ENCODE measurements at regions not wholly inside any gene's neighbourhood (a gene's known extent, or its start where the extent isn't known, plus 50 kb on each side); places are given as distances from the start of the nearest gene placed in this dataset.
"Not testable (repeated sequence)": the region's sequence is repeated elsewhere in the genome, so short reads cannot be mapped to it uniquely, and the experiment has no call there.

- Histone ChIP-seq H3K27me3 (ENCODE audit: control insufficient read depth, insufficient read depth, low read length) (no peaks in the 10 kb centered on the region), H3K9me3 (ENCODE audit: control insufficient read depth, insufficient read depth, low read length) (peaks cover 2% of the 10 kb centered on the region), H3K4me1 (ENCODE audit: control insufficient read depth, insufficient read depth, low read length) (peaks cover 16% of the 10 kb centered on the region), H3K27ac (ENCODE audit: low read length) (peak overlapping the region; percentile 99), H3K36me3 (ENCODE audit: control insufficient read depth, insufficient read depth, low read length) (no peaks in the 10 kb centered on the region), H3K4me3 (ENCODE audit: low read length) (peak overlapping the region; percentile 50)
- H3K9me3 Mint-ChIP-seq = no peaks in the 10 kb centered on the region
- DNase-seq = peak in 1 of 2 donors; percentile 60
- 51% methylated on average over 5 of the region's 7 CpGs for WGBS (ENCODE audit: insufficient coverage)
- TF ChIP-seq CTCF (IDR thresholded peaks at IDR 0.05) = no peak
- peaks cover 22 to 27% of the 10 kb centered on the region in 2 donors for H3K4me1 Mint-ChIP-seq
- peak in 2 of 3 donors; percentile 29 to 35 for ATAC-seq
- peak overlapping the region; percentile 93 to 94 for H3K27ac Mint-ChIP-seq
- H3K27me3 Mint-ChIP-seq (ENCODE audit: low read depth in 2 of 2) = no peaks in the 10 kb centered on the region
- H3K4me3 Mint-ChIP-seq = peak overlapping the region; percentile 90
- H3K36me3 Mint-ChIP-seq = no peaks in the 10 kb centered on the region
- intact Hi-C loops (cut with micrococcal nuclease) = loop anchor here (2.0 to 10.0 kb wide), 2 partner anchors 104 to 1872 kb away; partner anchors contain the start of genes CHD1 and ST8SIA4
These were observed 103.6 kb upstream of the CHD1 start for GRCh38 chr5:99032234-99033013.

GRCh38 chr5:99030906-99031440 lies 102.2 kb upstream of the CHD1 start:
- no peak overlapping the region for H3K27ac Mint-ChIP-seq
- intact Hi-C loops (cut with micrococcal nuclease) = loop anchor here (10.0 kb wide), 1 partner anchor 1874 kb away; the partner anchor contains the start of gene ST8SIA4
- peaks cover 20 to 26% of the 10 kb centered on the region in 2 donors for H3K4me1 Mint-ChIP-seq
- Histone ChIP-seq H3K36me3 (ENCODE audit: control insufficient read depth, insufficient read depth, low read length) (no peaks in the 10 kb centered on the region), H3K9me3 (ENCODE audit: control insufficient read depth, insufficient read depth, low read length) (no peaks in the 10 kb centered on the region), H3K4me3 (ENCODE audit: low read length) (no peak overlapping the region), H3K27ac (ENCODE audit: low read length) (no peak overlapping the region), H3K4me1 (ENCODE audit: control insufficient read depth, insufficient read depth, low read length) (peaks cover 14% of the 10 kb centered on the region), H3K27me3 (ENCODE audit: control insufficient read depth, insufficient read depth, low read length) (no peaks in the 10 kb centered on the region)
- no peaks in the 10 kb centered on the region for H3K27me3 Mint-ChIP-seq (ENCODE audit: low read depth in 2 of 2)
- no peaks in the 10 kb centered on the region for H3K9me3 Mint-ChIP-seq
- no peak for ATAC-seq
- H3K4me3 Mint-ChIP-seq = no peak overlapping the region
- H3K36me3 Mint-ChIP-seq = no peaks in the 10 kb centered on the region
- no peak for TF ChIP-seq CTCF (IDR thresholded peaks at IDR 0.05)
- no peak for DNase-seq

- Histone ChIP-seq H3K36me3 (ENCODE audit: control insufficient read depth, insufficient read depth, low read length) (no peaks in the 10 kb centered on the region), H3K4me1 (ENCODE audit: control insufficient read depth, insufficient read depth, low read length) (peaks cover 14% of the 10 kb centered on the region)
- peaks cover 16 to 22% of the 10 kb centered on the region in 2 donors for H3K4me1 Mint-ChIP-seq
These were observed 100.4 kb upstream of the CHD1 start for GRCh38 chr5:99029172-99029571.

GRCh38 chr5:99028170-99028569 lies 99.4 kb upstream of the CHD1 start:
- H3K36me3 Mint-ChIP-seq = not testable (repeated sequence)

More at GRCh38 chr5:99029172-99029571, 100.4 kb upstream of the CHD1 start:
- intact Hi-C loops (cut with micrococcal nuclease) = no loop called here
- no peak for DNase-seq
- no peak overlapping the region for H3K27ac ChIP-seq (ENCODE audit: low read length)
- no peak overlapping the region for H3K4me3 ChIP-seq (ENCODE audit: low read length)
- H3K27ac Mint-ChIP-seq = no peak overlapping the region
- WGBS (ENCODE audit: insufficient coverage) = no CpG with 5 or more reads among the region's 1 CpG
- no peak for ATAC-seq
- H3K4me3 Mint-ChIP-seq = no peak overlapping the region
- H3K9me3 ChIP-seq (ENCODE audit: control insufficient read depth, insufficient read depth, low read length) = no peaks in the 10 kb centered on the region
- H3K36me3 Mint-ChIP-seq = no peaks in the 10 kb centered on the region
- no peak for TF ChIP-seq CTCF (IDR thresholded peaks at IDR 0.05)
- no peaks in the 10 kb centered on the region for H3K27me3 ChIP-seq (ENCODE audit: control insufficient read depth, insufficient read depth, low read length)
- H3K27me3 Mint-ChIP-seq (ENCODE audit: low read depth in 2 of 2) = no peaks in the 10 kb centered on the region
- H3K9me3 Mint-ChIP-seq = no peaks in the 10 kb centered on the region

More at GRCh38 chr5:99028170-99028569, 99.4 kb upstream of the CHD1 start:
- H3K36me3 ChIP-seq (ENCODE audit: control insufficient read depth, insufficient read depth, low read length); H3K27ac ChIP-seq (ENCODE audit: low read length); intact Hi-C loops (cut with micrococcal nuclease); H3K27me3 ChIP-seq (ENCODE audit: control insufficient read depth, insufficient read depth, low read length); H3K9me3 ChIP-seq (ENCODE audit: control insufficient read depth, insufficient read depth, low read length); H3K27me3 Mint-ChIP-seq (ENCODE audit: low read depth in 2 of 2); H3K9me3 Mint-ChIP-seq; H3K4me3 Mint-ChIP-seq; H3K4me3 ChIP-seq (ENCODE audit: low read length); ATAC-seq; DNase-seq; H3K27ac Mint-ChIP-seq: not testable (repeated sequence)
- WGBS (ENCODE audit: insufficient coverage) = 75% methylated on average over 6 of the region's 6 CpGs
- peaks cover 14% of the 10 kb centered on the region for H3K4me1 ChIP-seq (ENCODE audit: control insufficient read depth, insufficient read depth, low read length)
- H3K4me1 Mint-ChIP-seq = peaks cover 7 to 12% of the 10 kb centered on the region in 2 donors
